Fibroblast of lung (primary cell): ENCODE measurements at regions not wholly inside any gene's neighbourhood (a gene's known extent, or its start where the extent isn't known, plus 50 kb on each side); places are given as distances from the start of the nearest gene placed in this dataset.

Experiments used
- DNase-seq, 2 donors: peaks; one replicate each; pipeline versions ENCODE4 v3.0.0 to v3.0.0-alpha.2; 2010; ENCODE audit warnings: low read depth in 2 of 2
- H2AFZ ChIP-seq: 2 replicates; pipeline ENCODE4 v1.5.1; 2012; ENCODE audit warnings: low read length, control low read depth, inconsistent platforms
- H3K27ac ChIP-seq: 2 replicates; pipeline ENCODE4 v1.5.1; 2011; ENCODE audit warnings: low read length, control low read depth; ENCODE audit not compliant: insufficient read depth
- H3K27me3 ChIP-seq: 2 replicates; pipeline ENCODE4 v1.5.1; 2011; ENCODE audit warnings: mild to moderate bottlenecking, low read length; ENCODE audit not compliant: control insufficient read depth, insufficient read depth
- H3K36me3 ChIP-seq: 2 replicates; pipeline ENCODE4 v1.5.1; 2011; ENCODE audit warnings: low read length; ENCODE audit not compliant: control insufficient read depth, insufficient read depth
- H3K4me1 ChIP-seq: 2 replicates; pipeline ENCODE4 v1.5.1; 2011; ENCODE audit warnings: low read length; ENCODE audit not compliant: control insufficient read depth, insufficient read depth; ENCODE audit errors: extremely low read depth
- H3K4me2 ChIP-seq: 2 replicates; pipeline ENCODE4 v1.5.1; 2011; ENCODE audit warnings: low read length, control low read depth; ENCODE audit not compliant: insufficient read depth; ENCODE audit errors: extremely low read depth
- H3K4me3 ChIP-seq, 4 experiments: fragments of 200-600 bp in 1 of 4; sonication (generic) in 1 of 4; replicated peaks in 1 of 4; 2 replicates each; pipeline ENCODE4 v1.5.1; 2011 to 2016; ENCODE audit warnings: low read length in 4 of 4, low read depth in 3 of 4, mild to moderate bottlenecking in 3 of 4, control low read depth in 2 of 4, inconsistent platforms in 1 of 4, mixed read lengths in 1 of 4; ENCODE audit not compliant: insufficient read depth in 1 of 4; ENCODE audit errors: control extremely low read depth in 1 of 4
- H3K79me2 ChIP-seq: 2 replicates; pipeline ENCODE4 v1.5.1; 2012; ENCODE audit warnings: mild to moderate bottlenecking, low read length, inconsistent platforms; ENCODE audit not compliant: control insufficient read depth, insufficient read depth
- H3K9ac ChIP-seq: 2 replicates; pipeline ENCODE4 v1.5.1; 2011; ENCODE audit warnings: mild to moderate bottlenecking, low read length, control low read depth; ENCODE audit not compliant: insufficient read depth
- H3K9me3 ChIP-seq: 2 replicates; pipeline ENCODE4 v1.5.1; 2012; ENCODE audit warnings: low read depth, low read length; ENCODE audit not compliant: control insufficient read depth, insufficient read depth
- H4K20me1 ChIP-seq: 2 replicates; pipeline ENCODE4 v1.5.1; 2011; ENCODE audit warnings: low read length; ENCODE audit not compliant: control insufficient read depth, insufficient read depth; ENCODE audit errors: extremely low read depth
- EZH2 ChIP-seq: IDR thresholded peaks from 2 replicates; pipeline ENCODE4 v1.5.1; 2012; ENCODE audit warnings: low read length, control low read depth, mild to moderate bottlenecking; ENCODE audit errors: missing control alignments
- TF ChIP-seq, protein P1 (sequence below), 2 donors: IDR thresholded peaks in 1 of 2; conservative IDR thresholded peaks in 1 of 2; 1 replicate in 1 of 2; 2 replicates in 1 of 2; pipeline ENCODE4 v1.5.1; 2011 to 2012; ENCODE audit warnings: low read length in 2 of 2, control low read depth in 1 of 2, inconsistent platforms in 1 of 2, low read depth in 1 of 2, mild to moderate bottlenecking in 1 of 2

DNA sequence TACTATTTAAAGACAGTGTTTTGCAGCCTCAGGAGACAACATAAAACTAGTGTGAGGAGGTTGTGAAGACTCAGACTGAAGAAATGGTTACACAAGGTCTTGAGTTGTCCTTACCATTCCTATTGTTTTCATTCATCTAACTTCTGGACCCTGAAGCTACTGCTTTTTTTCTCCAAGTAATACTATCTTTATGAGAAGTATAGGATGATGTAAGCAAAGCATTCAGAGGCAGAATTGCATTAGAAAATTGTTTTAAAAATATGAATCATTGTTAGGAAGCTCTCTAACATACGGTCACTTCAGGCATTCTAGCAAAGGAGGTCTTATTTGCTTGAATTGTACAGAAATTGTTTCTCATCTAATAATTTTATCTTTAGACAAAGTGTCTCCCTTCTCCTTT, 357.8 kb downstream of the TLL1 start:
- no peak for DNase-seq

DNA sequence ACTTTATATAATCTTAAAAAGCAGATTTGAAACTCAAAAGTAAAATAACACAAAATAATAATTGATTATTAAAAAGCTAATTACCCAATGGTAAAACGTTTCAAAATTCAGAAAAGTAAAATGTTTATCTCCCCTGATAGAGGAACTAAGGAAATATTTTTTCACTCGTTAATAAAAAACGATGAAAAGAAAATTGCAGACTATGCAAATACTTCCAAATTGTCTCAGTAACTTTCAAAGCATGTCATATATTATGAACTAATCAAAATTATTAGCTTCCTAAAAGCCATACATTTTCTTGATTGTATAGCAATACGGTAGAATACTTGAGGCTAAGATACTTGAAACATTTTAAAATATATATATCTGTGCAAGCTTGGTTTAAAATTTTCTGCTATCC, 366.3 kb downstream of the TLL1 start:
- no peak for DNase-seq
- no peaks in the 10 kb centered on the region for H3K27me3 ChIP-seq
- no peaks in the 10 kb centered on the region for H3K79me2 ChIP-seq
- H3K9ac ChIP-seq, result no peak overlapping the region
- H4K20me1 ChIP-seq, result no peaks in the 10 kb centered on the region
- H3K9me3 ChIP-seq, result no peaks in the 10 kb centered on the region
- no peaks in the 10 kb centered on the region for H3K4me1 ChIP-seq
- TF ChIP-seq, protein P1, sequence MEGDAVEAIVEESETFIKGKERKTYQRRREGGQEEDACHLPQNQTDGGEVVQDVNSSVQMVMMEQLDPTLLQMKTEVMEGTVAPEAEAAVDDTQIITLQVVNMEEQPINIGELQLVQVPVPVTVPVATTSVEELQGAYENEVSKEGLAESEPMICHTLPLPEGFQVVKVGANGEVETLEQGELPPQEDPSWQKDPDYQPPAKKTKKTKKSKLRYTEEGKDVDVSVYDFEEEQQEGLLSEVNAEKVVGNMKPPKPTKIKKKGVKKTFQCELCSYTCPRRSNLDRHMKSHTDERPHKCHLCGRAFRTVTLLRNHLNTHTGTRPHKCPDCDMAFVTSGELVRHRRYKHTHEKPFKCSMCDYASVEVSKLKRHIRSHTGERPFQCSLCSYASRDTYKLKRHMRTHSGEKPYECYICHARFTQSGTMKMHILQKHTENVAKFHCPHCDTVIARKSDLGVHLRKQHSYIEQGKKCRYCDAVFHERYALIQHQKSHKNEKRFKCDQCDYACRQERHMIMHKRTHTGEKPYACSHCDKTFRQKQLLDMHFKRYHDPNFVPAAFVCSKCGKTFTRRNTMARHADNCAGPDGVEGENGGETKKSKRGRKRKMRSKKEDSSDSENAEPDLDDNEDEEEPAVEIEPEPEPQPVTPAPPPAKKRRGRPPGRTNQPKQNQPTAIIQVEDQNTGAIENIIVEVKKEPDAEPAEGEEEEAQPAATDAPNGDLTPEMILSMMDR (conservative IDR thresholded peaks at IDR 0.05 in 1 of 2, IDR thresholded peaks at IDR 0.05 in 1 of 2; ENCODE audit: low read depth in 1 of 2, low read length in 2 of 2), result no peak
- TF ChIP-seq EZH2, result no peak
- no peak overlapping the region for H3K27ac ChIP-seq
- H3K4me2 ChIP-seq, result no peak overlapping the region
- no peak overlapping the region for H2AFZ ChIP-seq
- no peak overlapping the region for H3K4me3 ChIP-seq
- no peaks in the 10 kb centered on the region for H3K36me3 ChIP-seq

More for the DNA sequence above, 357.8 kb downstream of the TLL1 start:
- Histone ChIP-seq H3K9me3 (no peaks in the 10 kb centered on the region), H3K27ac (no peak overlapping the region), H3K4me3 (no peak overlapping the region), H3K9ac (no peak overlapping the region), H4K20me1 (no peaks in the 10 kb centered on the region), H3K27me3 (no peaks in the 10 kb centered on the region), H3K4me1 (no peaks in the 10 kb centered on the region), H3K36me3 (no peaks in the 10 kb centered on the region), H3K79me2 (no peaks in the 10 kb centered on the region), H3K4me2 (no peak overlapping the region), H2AFZ (no peak overlapping the region)
- TF ChIP-seq, protein P1 (conservative IDR thresholded peaks at IDR 0.05 in 1 of 2, IDR thresholded peaks at IDR 0.05 in 1 of 2; ENCODE audit: low read depth in 1 of 2, low read length in 2 of 2), result no peak
- no peak for TF ChIP-seq EZH2

DNA sequence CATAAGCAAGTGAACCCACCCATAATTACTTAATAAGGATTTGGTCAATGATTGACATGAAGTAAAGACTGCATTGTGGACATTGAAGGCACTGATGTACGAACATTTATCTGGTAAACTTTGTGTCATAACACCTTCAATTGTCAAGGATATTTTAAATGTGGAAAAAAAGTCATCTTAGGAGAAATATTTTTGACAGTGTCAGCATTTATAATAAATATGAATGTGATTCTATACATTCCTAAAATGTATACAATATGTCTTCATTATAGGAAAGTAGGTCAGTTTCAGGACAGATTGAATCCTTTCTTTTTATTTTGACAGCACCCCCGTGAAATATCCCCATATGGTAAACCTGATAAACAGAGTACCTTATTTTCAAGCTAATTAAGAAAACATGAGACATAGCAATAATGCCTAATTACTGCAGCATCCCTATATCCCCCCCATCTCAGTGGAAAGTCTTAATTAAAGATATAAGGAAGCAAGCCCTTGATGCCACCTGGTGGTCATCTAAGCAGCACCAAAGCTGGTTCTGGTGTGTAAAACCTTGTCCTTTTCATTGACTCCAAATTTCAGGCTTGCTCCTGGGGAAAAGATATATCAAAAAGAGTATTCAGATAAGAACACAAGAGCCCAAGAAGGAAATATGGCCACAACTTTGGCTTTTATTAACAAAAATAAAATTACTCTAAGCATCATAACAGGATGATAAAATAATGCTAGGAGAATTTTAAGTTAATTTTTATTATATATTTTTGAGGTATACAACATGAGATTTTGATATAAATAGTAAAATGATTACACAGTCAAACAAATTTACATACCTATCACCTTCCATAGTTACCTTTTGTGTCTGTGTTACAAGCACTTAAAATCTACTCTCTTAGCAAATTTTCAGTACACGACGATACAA, 379.7 kb downstream of the TLL1 start:
- TF ChIP-seq EZH2, result no peak
- TF ChIP-seq, protein P1 (conservative IDR thresholded peaks at IDR 0.05 in 1 of 2, IDR thresholded peaks at IDR 0.05 in 1 of 2; ENCODE audit: low read depth in 1 of 2, low read length in 2 of 2), result peak; percentile 28
- peak; percentile 0 to 13 for DNase-seq
- Histone ChIP-seq H3K4me1 (no peaks in the 10 kb centered on the region), H3K79me2 (no peaks in the 10 kb centered on the region), H3K4me3 (no peak overlapping the region), H3K9me3 (no peaks in the 10 kb centered on the region), H3K27ac (no peak overlapping the region), H3K36me3 (no peaks in the 10 kb centered on the region), H3K4me2 (no peak overlapping the region), H3K9ac (no peak overlapping the region), H2AFZ (no peak overlapping the region), H4K20me1 (no peaks in the 10 kb centered on the region), H3K27me3 (no peaks in the 10 kb centered on the region)
